ENCODE measurements at regions not wholly inside any gene's neighbourhood (a gene's known extent, or its start where the extent isn't known, plus 50 kb on each side); places are given as distances from the start of the nearest gene placed in this dataset.

DNA sequence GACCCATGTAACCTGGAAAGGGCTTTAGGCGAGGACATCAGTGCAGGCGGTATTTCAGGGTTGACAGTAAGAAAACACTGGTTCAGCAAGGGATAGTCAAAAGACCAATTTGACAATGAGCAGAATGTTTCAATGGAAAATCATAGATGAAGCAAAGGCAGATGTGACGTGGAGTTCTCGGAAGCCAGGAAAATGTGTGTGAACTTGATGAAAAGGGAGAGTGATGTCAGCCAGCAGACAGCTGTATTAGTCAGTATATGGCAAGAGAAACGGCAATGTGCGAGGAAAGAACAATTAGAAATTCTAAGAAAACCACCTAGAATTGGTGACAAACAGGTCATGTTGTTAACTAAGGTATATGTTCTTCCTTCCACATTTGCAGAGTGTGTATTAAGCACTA, 503.9 kb upstream of the DAB2 start:
- TF ChIP-seq, protein P1, sequence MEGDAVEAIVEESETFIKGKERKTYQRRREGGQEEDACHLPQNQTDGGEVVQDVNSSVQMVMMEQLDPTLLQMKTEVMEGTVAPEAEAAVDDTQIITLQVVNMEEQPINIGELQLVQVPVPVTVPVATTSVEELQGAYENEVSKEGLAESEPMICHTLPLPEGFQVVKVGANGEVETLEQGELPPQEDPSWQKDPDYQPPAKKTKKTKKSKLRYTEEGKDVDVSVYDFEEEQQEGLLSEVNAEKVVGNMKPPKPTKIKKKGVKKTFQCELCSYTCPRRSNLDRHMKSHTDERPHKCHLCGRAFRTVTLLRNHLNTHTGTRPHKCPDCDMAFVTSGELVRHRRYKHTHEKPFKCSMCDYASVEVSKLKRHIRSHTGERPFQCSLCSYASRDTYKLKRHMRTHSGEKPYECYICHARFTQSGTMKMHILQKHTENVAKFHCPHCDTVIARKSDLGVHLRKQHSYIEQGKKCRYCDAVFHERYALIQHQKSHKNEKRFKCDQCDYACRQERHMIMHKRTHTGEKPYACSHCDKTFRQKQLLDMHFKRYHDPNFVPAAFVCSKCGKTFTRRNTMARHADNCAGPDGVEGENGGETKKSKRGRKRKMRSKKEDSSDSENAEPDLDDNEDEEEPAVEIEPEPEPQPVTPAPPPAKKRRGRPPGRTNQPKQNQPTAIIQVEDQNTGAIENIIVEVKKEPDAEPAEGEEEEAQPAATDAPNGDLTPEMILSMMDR (IDR thresholded peaks at IDR 0.05; ENCODE audit: low read depth, low read length), result no peak
- TF ChIP-seq EZH2phosphoT487 (IDR thresholded peaks at IDR 0.05; ENCODE audit: low read depth), result no peak

Measured in OCI-LY3 (cell line).